Putamen (tissue), 1 donor: ENCODE measurements at regions not wholly inside any gene's neighbourhood (a gene's known extent, or its start where the extent isn't known, plus 50 kb on each side); places are given as distances from the start of the nearest gene placed in this dataset.

Source experiments
- DNase-seq: peaks from one replicate; pipeline ENCODE4 v3.0.0-alpha.2; 2016; ENCODE audit warnings: low spot score

- DNase-seq = no peak
Observed at GRCh38 chr18:32621034-32621433, 150.4 kb upstream of the GAREM1 start.

- DNase-seq = no peak
Observed at GRCh38 chr18:32618546-32618945, 147.9 kb upstream of the GAREM1 start.

- DNase-seq = no peak
Observed at GRCh38 chr18:32613821-32614220, 143.1 kb upstream of the GAREM1 start.

GRCh38 chr18:32612651-32613050, 142.0 kb upstream of the GAREM1 start:
- DNase-seq = no peak

GRCh38 chr18:32610176-32610575, 139.5 kb upstream of the GAREM1 start:
- DNase-seq = no peak

GRCh38 chr18:32607816-32608215, 137.1 kb upstream of the GAREM1 start:
- DNase-seq = no peak

GRCh38 chr18:32598144-32598543, 127.5 kb upstream of the GAREM1 start:
- DNase-seq = no peak

GRCh38 chr18:32596501-32596900, 125.8 kb upstream of the GAREM1 start:
- no peak for DNase-seq

- no peak for DNase-seq
Observed at GRCh38 chr18:32595832-32596231, 125.2 kb upstream of the GAREM1 start.

GRCh38 chr18:32588191-32588590, 117.5 kb upstream of the GAREM1 start:
- DNase-seq = no peak

GRCh38 chr18:32583431-32583830, 112.7 kb upstream of the GAREM1 start:
- no peak for DNase-seq

- DNase-seq = no peak
Observed at GRCh38 chr18:32582455-32582854, 111.8 kb upstream of the GAREM1 start.

GRCh38 chr18:32577561-32577960, 106.9 kb upstream of the GAREM1 start:
- DNase-seq = no peak

- DNase-seq = peak; percentile 61
Observed at GRCh38 chr18:32576296-32576916, 105.7 kb upstream of the GAREM1 start.

- no peak for DNase-seq
Observed at GRCh38 chr18:32566960-32567359, 96.3 kb upstream of the GAREM1 start.

- DNase-seq = no peak
Observed at GRCh38 chr18:32553640-32554365, 83.1 kb upstream of the GAREM1 start.

- no peak for DNase-seq
Observed at GRCh38 chr18:32553174-32553573, 82.5 kb upstream of the GAREM1 start.

GRCh38 chr18:32552421-32553030, 81.8 kb upstream of the GAREM1 start:
- peak; percentile 21 for DNase-seq

- DNase-seq = no peak
Observed at GRCh38 chr18:32550963-32551362, 80.3 kb upstream of the GAREM1 start.

GRCh38 chr18:32549248-32550110, 78.8 kb upstream of the GAREM1 start:
- peak; percentile 29 for DNase-seq

- no peak for DNase-seq
Observed at GRCh38 chr18:32548688-32549087, 78.0 kb upstream of the GAREM1 start.

- DNase-seq = no peak
Observed at GRCh38 chr18:32545631-32546030, 74.9 kb upstream of the GAREM1 start.
